Stimulated activated effector memory CD8-positive, alpha-beta T cell treated with anti-CD3 and anti-CD28 coated beads, Interleukin-12 subunit alpha, Interleukin-12 subunit beta, amount 100 ng/mL, for 72 hours (primary cell): ENCODE measurements at regions not wholly inside any gene's neighbourhood (a gene's known extent, or its start where the extent isn't known, plus 50 kb on each side); places are given as distances from the start of the nearest gene placed in this dataset.
"Not testable (repeated sequence)": the region's sequence is repeated elsewhere in the genome, so short reads cannot be mapped to it uniquely, and the experiment has no call there.

ENCODE experiments used
- ATAC-seq: fragments of 150-1000 bp; cut with Tn5 transposase; 2 replicates; pipeline ENCODE4 v1.10.0; 2021
- DNase-seq, 2 donors: peaks; one replicate each; pipeline ENCODE4 v3.0.0; 2021 to 2022; ENCODE audit warnings: low spot score in 2 of 2
- H3K27ac Mint-ChIP-seq: one replicate; pipeline ENCODE4 v1.8.0; 2022; ENCODE audit warnings: mild to moderate bottlenecking, mixed read lengths
- H3K36me3 Mint-ChIP-seq: one replicate; pipeline ENCODE4 v1.8.0; 2022; ENCODE audit warnings: mild to moderate bottlenecking, mixed read lengths
- H3K4me1 Mint-ChIP-seq: one replicate; pipeline ENCODE4 v1.8.0; 2022; ENCODE audit warnings: mixed read lengths
- H3K4me3 Mint-ChIP-seq: one replicate; pipeline ENCODE4 v1.8.0; 2022; ENCODE audit warnings: mild to moderate bottlenecking, mixed read lengths
- H3K9me3 Mint-ChIP-seq: one replicate; pipeline ENCODE4 v1.8.0; 2022; ENCODE audit warnings: mixed read lengths

DNA sequence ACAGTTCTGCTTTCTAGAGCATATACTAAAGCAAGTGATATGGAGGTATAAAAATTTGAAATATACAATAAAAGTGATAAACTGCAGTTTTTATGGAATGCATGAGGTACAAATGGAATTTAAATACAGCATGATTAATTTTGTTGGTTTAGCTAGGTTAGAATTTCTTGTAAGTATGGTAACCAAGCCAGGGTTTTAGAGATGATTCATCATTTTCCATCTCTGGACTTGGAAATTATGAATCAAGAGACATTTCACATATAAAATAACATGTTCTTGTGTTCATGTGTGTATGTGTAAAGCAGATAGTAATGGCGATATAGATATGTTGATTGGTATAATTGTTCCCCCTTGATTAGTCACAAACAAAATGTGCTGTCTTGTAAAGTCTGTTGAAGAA, 1219.8 kb downstream of the CDH8 start:
- Mint-ChIP-seq H3K4me3 (no peak overlapping the region), H3K36me3 (no peaks in the 10 kb centered on the region), H3K4me1 (no peaks in the 10 kb centered on the region), H3K9me3 (peaks cover 16% of the 10 kb centered on the region), H3K27ac (no peak overlapping the region)
- ATAC-seq (no peak), DNase-seq (no peak)

DNA sequence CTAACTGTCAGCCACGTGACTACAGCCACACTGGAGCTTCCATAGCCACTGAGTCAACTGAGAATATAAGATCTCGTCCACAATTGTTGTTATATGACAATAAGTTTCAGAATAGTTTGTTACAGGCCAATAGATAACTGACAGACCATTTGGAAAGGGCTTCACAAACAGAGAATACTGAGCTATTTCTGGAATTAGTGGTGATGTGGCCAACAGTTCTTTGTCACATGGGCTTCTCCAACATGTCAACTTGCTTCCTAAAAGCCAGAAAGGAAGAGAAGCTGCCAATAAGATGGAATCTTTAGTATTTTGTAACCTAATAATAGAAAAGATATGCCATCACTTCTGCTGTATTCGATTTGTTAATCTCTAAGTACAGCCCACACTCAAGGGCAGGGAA, 1220.4 kb downstream of the CDH8 start:
- Mint-ChIP-seq H3K36me3 (no peaks in the 10 kb centered on the region), H3K4me1 (no peaks in the 10 kb centered on the region), H3K27ac (no peak overlapping the region), H3K4me3 (no peak overlapping the region), H3K9me3 (peaks cover 13% of the 10 kb centered on the region)
- ATAC-seq (no peak), DNase-seq (no peak)

DNA sequence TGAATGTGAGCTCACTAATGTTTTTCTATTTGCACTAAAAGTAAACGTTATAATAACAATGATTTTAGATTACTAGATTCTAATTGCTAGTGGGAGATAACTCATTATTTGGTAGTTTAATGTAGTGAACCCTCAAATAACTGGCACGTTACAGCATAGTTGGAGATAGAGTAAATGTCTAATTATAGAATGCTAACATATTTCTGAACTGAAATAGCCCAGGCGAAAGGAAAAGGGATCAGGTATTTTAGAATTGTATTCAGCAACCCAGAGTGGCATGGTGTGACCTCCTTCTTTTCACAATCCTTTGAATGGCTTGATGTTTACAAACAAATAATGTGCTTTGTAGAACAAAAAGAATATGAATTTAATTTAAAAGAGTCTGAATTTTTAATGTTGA, 1221.2 kb downstream of the CDH8 start:
- no peak for DNase-seq
- Mint-ChIP-seq H3K4me3 (no peak overlapping the region), H3K36me3 (no peaks in the 10 kb centered on the region), H3K4me1 (no peaks in the 10 kb centered on the region), H3K27ac (no peak overlapping the region), H3K9me3 (peaks cover 13% of the 10 kb centered on the region)
- ATAC-seq, result no peak

DNA sequence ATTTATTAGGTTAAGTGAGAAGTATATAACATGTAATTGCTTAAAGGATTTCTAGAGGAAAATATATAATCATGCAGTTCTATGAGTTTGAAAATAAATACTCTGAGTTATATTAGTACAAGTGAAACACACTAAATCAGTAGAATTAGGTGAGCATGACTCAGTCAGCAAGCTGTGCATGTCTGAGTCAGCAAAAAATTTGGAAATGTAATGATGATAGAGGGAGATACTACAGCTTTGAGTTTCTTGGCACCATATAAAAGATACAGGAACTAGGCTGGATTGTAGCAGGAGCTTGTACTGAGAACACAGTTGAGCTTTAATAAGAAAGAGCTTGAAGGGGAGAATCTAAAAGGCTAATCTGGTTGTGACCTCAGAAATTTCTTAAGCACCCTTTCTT, 1224.6 kb downstream of the CDH8 start:
- Mint-ChIP-seq H3K4me1 (no peaks in the 10 kb centered on the region), H3K36me3 (no peaks in the 10 kb centered on the region), H3K4me3 (no peak overlapping the region), H3K27ac (no peak overlapping the region), H3K9me3 (peaks cover 24% of the 10 kb centered on the region)
- no peak for ATAC-seq
- no peak for DNase-seq

GRCh38 chr16:60811051-60811608, 1225.1 kb downstream of the CDH8 start:
- DNase-seq (no peak), ATAC-seq (no peak)
- Mint-ChIP-seq H3K4me1 (no peaks in the 10 kb centered on the region), H3K4me3 (no peak overlapping the region), H3K27ac (no peak overlapping the region), H3K9me3 (peaks cover 25% of the 10 kb centered on the region), H3K36me3 (no peaks in the 10 kb centered on the region)

- no peak overlapping the region for H3K27ac Mint-ChIP-seq
- no peaks in the 10 kb centered on the region for H3K4me1 Mint-ChIP-seq
- peaks cover 26% of the 10 kb centered on the region for H3K9me3 Mint-ChIP-seq
- H3K36me3 Mint-ChIP-seq, result no peaks in the 10 kb centered on the region
- no peak for ATAC-seq
- no peak for DNase-seq
- H3K4me3 Mint-ChIP-seq, result no peak overlapping the region
These were observed 1226.0 kb downstream of the CDH8 start for GRCh38 chr16:60810250-60810649.

DNA sequence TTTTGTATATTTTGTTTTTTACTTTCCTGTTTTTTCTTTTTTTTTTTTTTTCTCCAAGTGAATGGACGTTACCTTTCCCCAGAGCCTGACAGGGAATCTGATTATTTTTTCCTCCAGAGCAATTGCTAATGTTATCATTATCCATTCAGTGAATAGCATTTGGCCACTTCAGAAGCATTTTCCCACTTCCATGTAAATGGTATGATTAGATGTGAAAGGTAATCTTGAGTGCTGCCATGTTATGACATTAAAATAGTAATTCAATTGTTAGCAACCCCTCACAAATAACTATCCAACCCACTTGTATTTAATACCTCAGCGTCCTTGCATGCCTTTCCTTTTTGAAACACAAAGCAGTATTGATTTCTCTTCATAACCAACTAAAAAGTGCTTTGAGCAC, 1243.8 kb downstream of the CDH8 start:
- no peak for DNase-seq
- Mint-ChIP-seq H3K36me3 (no peaks in the 10 kb centered on the region), H3K4me1 (no peaks in the 10 kb centered on the region), H3K4me3 (no peak overlapping the region), H3K27ac (no peak overlapping the region), H3K9me3 (peaks cover 31% of the 10 kb centered on the region)
- no peak for ATAC-seq

DNA sequence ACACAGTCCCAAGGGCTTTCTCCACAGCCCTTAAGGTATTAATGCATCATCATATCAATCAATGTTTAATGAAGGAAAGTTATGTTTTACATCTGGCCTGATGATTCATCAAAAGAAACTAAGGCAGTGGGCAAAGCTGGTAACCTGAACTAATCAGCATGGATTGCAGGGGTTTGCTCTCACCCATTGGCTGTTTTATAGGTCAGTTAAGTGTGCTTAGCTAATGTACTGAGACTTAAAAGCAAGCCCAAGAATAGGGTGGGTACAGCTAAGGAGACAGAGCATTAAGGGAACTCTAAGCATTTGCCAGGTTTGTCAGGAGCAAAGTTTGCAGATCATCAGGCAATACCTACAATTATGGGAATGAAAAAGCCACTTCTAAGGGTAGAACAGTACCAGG, 1247.6 kb downstream of the CDH8 start:
- no peak overlapping the region for H3K27ac Mint-ChIP-seq
- no peak overlapping the region for H3K4me3 Mint-ChIP-seq
- no peak for DNase-seq
- H3K36me3 Mint-ChIP-seq, result no peaks in the 10 kb centered on the region
- no peak for ATAC-seq
- peaks cover 32% of the 10 kb centered on the region for H3K9me3 Mint-ChIP-seq
- no peaks in the 10 kb centered on the region for H3K4me1 Mint-ChIP-seq

DNA sequence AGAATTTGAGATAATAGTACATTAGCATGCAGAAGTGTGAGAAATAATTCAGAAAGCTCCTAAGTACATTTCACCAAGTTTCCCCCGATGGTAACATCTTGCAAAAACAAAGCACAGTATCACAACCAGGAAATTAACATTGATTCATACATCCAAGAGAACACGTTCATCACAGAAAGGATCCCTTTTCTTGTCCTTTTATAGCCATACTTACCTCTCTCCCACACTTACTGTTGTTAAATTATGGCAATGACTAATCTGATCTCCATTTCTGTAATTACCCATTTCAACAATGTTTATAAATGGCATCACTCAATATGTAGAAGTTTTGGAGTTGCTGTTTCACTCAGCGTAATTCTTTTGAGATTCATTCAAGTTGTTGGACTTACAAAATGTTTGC, 1260.0 kb downstream of the CDH8 start:
- DNase-seq, result no peak

DNA sequence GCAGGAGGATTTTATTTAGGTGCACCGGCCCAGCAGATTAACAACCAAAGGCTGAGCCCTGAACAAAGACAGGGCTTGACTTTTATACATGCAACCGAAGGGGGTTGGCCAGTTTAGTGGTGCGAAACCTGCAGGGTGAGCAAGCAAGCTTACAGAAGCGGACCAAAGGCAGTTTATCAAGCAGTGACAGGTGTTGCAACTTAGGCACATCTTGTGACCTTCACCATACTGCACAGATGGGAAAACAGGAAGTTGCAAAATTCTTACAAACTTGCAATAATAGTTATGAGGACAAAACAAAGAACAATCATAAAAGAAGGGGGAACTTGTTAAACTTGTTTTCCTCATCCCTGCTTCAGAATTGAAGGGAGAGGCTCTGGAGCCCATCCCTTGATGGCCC, 1265.1 kb downstream of the CDH8 start:
- no peaks in the 10 kb centered on the region for H3K36me3 Mint-ChIP-seq
- H3K4me3 Mint-ChIP-seq, result no peak overlapping the region
- ATAC-seq (no peak), DNase-seq (no peak)
- no peak overlapping the region for H3K27ac Mint-ChIP-seq
- H3K4me1 Mint-ChIP-seq, result no peaks in the 10 kb centered on the region
- H3K9me3 Mint-ChIP-seq, result peaks cover 29% of the 10 kb centered on the region

More for the DNA sequence above, 1260.0 kb downstream of the CDH8 start:
- H3K36me3 Mint-ChIP-seq, result no peaks in the 10 kb centered on the region
- no peak overlapping the region for H3K27ac Mint-ChIP-seq
- no peak overlapping the region for H3K4me3 Mint-ChIP-seq
- H3K9me3 Mint-ChIP-seq, result peaks cover 26% of the 10 kb centered on the region
- H3K4me1 Mint-ChIP-seq, result no peaks in the 10 kb centered on the region
- no peak for ATAC-seq

GRCh38 chr16:60770384-60770783, 1265.9 kb downstream of the CDH8 start:
- DNase-seq, H3K36me3 Mint-ChIP-seq: not testable (repeated sequence)
- H3K9me3 Mint-ChIP-seq, result peaks cover 29% of the 10 kb centered on the region

GRCh38 chr16:60763869-60764268, 1272.4 kb downstream of the CDH8 start:
- Mint-ChIP-seq H3K4me3 (no peak overlapping the region), H3K27ac (no peak overlapping the region), H3K4me1 (no peaks in the 10 kb centered on the region), H3K9me3 (peaks cover 11% of the 10 kb centered on the region), H3K36me3 (no peaks in the 10 kb centered on the region)
- DNase-seq, result no peak
- ATAC-seq, result no peak

More at GRCh38 chr16:60770384-60770783, 1265.9 kb downstream of the CDH8 start:
- not testable (repeated sequence) for H3K4me1 Mint-ChIP-seq, ATAC-seq, H3K27ac Mint-ChIP-seq, H3K4me3 Mint-ChIP-seq

DNA sequence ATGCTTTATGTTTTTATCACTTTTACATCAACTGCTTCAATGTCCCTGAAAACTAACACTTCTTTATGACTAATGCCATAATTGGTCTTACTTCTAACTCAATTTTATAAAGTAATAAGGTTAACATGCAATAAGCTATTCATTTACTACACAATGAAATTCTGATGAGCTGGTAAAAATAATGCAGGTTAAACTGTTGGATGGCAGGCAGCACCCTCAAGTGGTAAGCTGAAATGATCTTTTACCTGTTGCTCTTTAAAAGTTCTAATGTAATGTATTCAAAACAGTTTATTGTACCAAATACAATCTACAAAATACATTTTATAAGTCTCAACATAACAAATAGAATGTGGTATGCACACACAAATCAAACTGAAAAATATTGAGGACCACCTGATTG, 1280.3 kb downstream of the CDH8 start:
- no peak overlapping the region for H3K4me3 Mint-ChIP-seq
- no peak for DNase-seq
- peaks cover 11% of the 10 kb centered on the region for H3K9me3 Mint-ChIP-seq
- no peak for ATAC-seq
- no peak overlapping the region for H3K27ac Mint-ChIP-seq
- no peaks in the 10 kb centered on the region for H3K36me3 Mint-ChIP-seq
- H3K4me1 Mint-ChIP-seq, result no peaks in the 10 kb centered on the region

GRCh38 chr16:60748366-60748765, 1287.9 kb downstream of the CDH8 start:
- no peak overlapping the region for H3K27ac Mint-ChIP-seq
- H3K4me1 Mint-ChIP-seq, result no peaks in the 10 kb centered on the region
- DNase-seq, result no peak
- no peak for ATAC-seq
- peaks cover 24% of the 10 kb centered on the region for H3K9me3 Mint-ChIP-seq
- H3K4me3 Mint-ChIP-seq, result no peak overlapping the region
- H3K36me3 Mint-ChIP-seq, result no peaks in the 10 kb centered on the region

DNA sequence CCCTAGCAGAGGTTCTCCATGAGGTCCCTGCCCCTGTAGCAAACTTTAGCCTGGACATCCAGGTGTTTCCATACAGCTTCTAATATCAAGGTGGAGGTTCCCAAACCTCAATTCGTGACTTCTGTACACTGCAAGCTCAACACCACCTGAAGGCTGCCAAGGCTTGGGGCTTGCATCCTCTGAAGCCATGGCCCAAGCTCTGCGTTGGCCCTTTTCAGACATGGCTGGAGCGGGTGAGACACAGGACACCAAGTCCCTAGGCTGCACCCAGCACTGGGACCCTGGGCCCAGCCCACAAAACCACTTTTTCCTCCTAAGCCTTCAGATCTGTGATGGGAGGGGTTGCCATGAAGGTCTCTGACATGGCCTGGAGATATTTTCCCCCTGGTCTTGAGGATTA, 1292.0 kb downstream of the CDH8 start:
- Mint-ChIP-seq H3K27ac (no peak overlapping the region), H3K9me3 (peaks cover 28% of the 10 kb centered on the region), H3K4me3 (no peak overlapping the region), H3K4me1 (no peaks in the 10 kb centered on the region), H3K36me3 (no peaks in the 10 kb centered on the region)
- ATAC-seq (no peak), DNase-seq (no peak)

GRCh38 chr16:60741810-60742209, 1294.4 kb downstream of the CDH8 start:
- ATAC-seq (no peak), DNase-seq (no peak)
- Mint-ChIP-seq H3K9me3 (peaks cover 21% of the 10 kb centered on the region), H3K4me3 (no peak overlapping the region), H3K36me3 (no peaks in the 10 kb centered on the region), H3K27ac (no peak overlapping the region), H3K4me1 (no peaks in the 10 kb centered on the region)
